ENCODE measurements at regions not wholly inside any gene's neighbourhood (a gene's known extent, or its start where the extent isn't known, plus 50 kb on each side); places are given as distances from the start of the nearest gene placed in this dataset.

- no peak for TF ChIP-seq FOXP2 (optimal IDR thresholded peaks at IDR 0.05; ENCODE audit: borderline replicate concordance, extremely low read depth, extremely low read length, insufficient read depth)
These were observed 205.4 kb downstream of the SNX18 start for GRCh38 chr5:54722846-54723433.

- TF ChIP-seq POLR2AphosphoS5 (IDR thresholded peaks at IDR 0.05; ENCODE audit: low read depth, low read length) (no peak), TAF1 (IDR thresholded peaks at IDR 0.05; ENCODE audit: borderline replicate concordance, insufficient read depth, low read length) (no peak), SIN3A (IDR thresholded peaks at IDR 0.05; ENCODE audit: borderline replicate concordance, insufficient read depth, low read length) (no peak)
These were observed 204.5 kb downstream of the SNX18 start for GRCh38 chr5:54721951-54722654.

GRCh38 chr5:54721116-54721515 is 203.6 kb downstream of the SNX18 start:
- TF ChIP-seq FOXP2 (optimal IDR thresholded peaks at IDR 0.05; ENCODE audit: borderline replicate concordance, extremely low read depth, extremely low read length, insufficient read depth) (no peak), POLR2AphosphoS5 (IDR thresholded peaks at IDR 0.05; ENCODE audit: low read depth, low read length) (no peak), REST (IDR thresholded peaks at IDR 0.05; ENCODE audit: insufficient read depth in 1 of 2, low read depth in 2 of 2, low read length in 2 of 2) (no peak), SIN3A (IDR thresholded peaks at IDR 0.05; ENCODE audit: borderline replicate concordance, insufficient read depth, low read length) (no peak), TAF1 (IDR thresholded peaks at IDR 0.05; ENCODE audit: borderline replicate concordance, insufficient read depth, low read length) (no peak)

GRCh38 chr5:54720341-54720740 is 202.8 kb downstream of the SNX18 start:
- no peak for TF ChIP-seq FOXP2 (optimal IDR thresholded peaks at IDR 0.05; ENCODE audit: borderline replicate concordance, extremely low read depth, extremely low read length, insufficient read depth)
- TF ChIP-seq POLR2AphosphoS5 (IDR thresholded peaks at IDR 0.05; ENCODE audit: low read depth, low read length) = no peak
- no peak for TF ChIP-seq SIN3A (IDR thresholded peaks at IDR 0.05; ENCODE audit: borderline replicate concordance, insufficient read depth, low read length)
- TF ChIP-seq REST (IDR thresholded peaks at IDR 0.05; ENCODE audit: insufficient read depth in 1 of 2, low read depth in 2 of 2, low read length in 2 of 2) = no peak
- no peak for TF ChIP-seq TAF1 (IDR thresholded peaks at IDR 0.05; ENCODE audit: borderline replicate concordance, insufficient read depth, low read length)

- no peak for TF ChIP-seq POLR2AphosphoS5 (IDR thresholded peaks at IDR 0.05; ENCODE audit: low read depth, low read length)
- no peak for TF ChIP-seq TAF1 (IDR thresholded peaks at IDR 0.05; ENCODE audit: borderline replicate concordance, insufficient read depth, low read length)
- TF ChIP-seq SIN3A (IDR thresholded peaks at IDR 0.05; ENCODE audit: borderline replicate concordance, insufficient read depth, low read length) = no peak
- TF ChIP-seq REST (IDR thresholded peaks at IDR 0.05; ENCODE audit: insufficient read depth in 1 of 2, low read depth in 2 of 2, low read length in 2 of 2) = no peak
- TF ChIP-seq FOXP2 (optimal IDR thresholded peaks at IDR 0.05; ENCODE audit: borderline replicate concordance, extremely low read depth, extremely low read length, insufficient read depth) = no peak
These were observed 202.1 kb downstream of the SNX18 start for GRCh38 chr5:54719384-54720283.

Measured in PFSK-1 (cell line).